NCI-H82 treated with DMSO at 0.1 percent for 48 hours (cell line): ENCODE measurements at regions not wholly inside any gene's neighbourhood (a gene's known extent, or its start where the extent isn't known, plus 50 kb on each side); places are given as distances from the start of the nearest gene placed in this dataset.
"Not testable (repeated sequence)": the region's sequence is repeated elsewhere in the genome, so short reads cannot be mapped to it uniquely, and the experiment has no call there.

ENCODE experiments used
- DNase-seq: peaks from one replicate; lab custom pipeline; 2025; ENCODE audit not compliant: unreplicated experiment; lab: John Stamatoyannopoulos, UW

GRCh38 chr5:106393276-106393675 is 1277.5 kb downstream of the EFNA5 start:
- no peak for DNase-seq

DNA sequence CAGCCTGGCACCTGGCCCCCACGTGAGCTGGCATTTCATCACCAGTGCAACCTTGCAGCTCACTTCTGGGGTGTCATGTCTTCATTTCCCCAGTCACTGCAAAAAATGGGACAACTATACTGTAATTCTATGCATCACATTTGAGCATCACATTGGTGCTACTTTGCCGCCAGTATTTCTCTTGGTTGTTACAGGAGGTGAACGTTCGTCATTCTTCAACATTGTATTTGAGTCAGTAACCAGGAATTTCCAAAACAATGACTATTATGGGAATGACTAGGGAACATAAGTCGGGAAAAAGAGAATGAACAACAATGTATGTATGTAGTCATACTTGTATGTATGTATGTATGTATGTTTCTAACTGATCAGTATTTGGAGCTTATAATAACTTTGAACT is 1278.0 kb downstream of the EFNA5 start:
- no peak for DNase-seq

- DNase-seq = not testable (repeated sequence)
Measured at GRCh38 chr5:106387767-106388166, 1283.0 kb downstream of the EFNA5 start.

- DNase-seq = no peak
Measured at GRCh38 chr5:106386287-106386686, 1284.5 kb downstream of the EFNA5 start.

DNA sequence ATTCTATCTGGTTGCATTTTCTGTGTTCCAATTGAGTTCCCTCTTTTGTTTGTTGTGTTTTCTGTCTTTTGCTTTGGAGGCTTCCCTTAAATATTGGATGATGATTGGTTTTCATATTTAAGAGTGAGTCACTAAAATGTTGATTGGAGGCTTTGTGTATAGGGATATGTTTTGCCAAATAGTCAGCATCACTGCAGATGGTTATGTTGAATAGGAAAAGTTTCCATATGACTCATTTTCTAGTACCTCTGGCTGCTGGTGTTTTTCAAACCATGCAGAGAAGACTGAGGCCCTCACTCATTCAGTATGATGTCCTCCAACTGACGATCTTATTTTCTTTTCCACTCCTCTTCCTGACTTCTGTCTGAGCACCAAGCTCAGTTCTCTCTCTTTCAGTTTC is 1290.0 kb downstream of the EFNA5 start:
- DNase-seq = no peak

DNA sequence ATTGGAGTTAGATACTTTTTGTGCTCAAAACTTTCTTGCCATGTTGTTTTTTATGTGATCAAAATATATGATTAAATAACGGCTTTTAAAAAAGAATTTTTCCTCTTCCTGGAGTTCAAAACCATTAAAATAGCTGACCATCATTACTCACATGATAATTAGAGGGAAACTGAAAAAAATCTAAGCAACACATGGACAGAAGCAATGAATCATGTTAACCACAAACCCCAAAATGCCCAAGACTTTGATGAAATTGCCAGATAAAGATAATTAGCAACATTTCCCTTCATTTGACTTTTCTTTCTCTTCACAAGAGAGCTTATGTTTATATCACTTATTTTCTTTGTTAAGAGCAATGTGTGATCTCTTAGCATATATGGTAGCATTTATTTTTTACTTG is 1294.2 kb downstream of the EFNA5 start:
- DNase-seq = no peak

- DNase-seq = no peak
Measured at GRCh38 chr5:106374956-106375355, 1295.8 kb downstream of the EFNA5 start.

GRCh38 chr5:106368021-106368420 is 1302.7 kb downstream of the EFNA5 start:
- no peak for DNase-seq

- no peak for DNase-seq
Measured at GRCh38 chr5:106367281-106367680, 1303.5 kb downstream of the EFNA5 start.

DNA sequence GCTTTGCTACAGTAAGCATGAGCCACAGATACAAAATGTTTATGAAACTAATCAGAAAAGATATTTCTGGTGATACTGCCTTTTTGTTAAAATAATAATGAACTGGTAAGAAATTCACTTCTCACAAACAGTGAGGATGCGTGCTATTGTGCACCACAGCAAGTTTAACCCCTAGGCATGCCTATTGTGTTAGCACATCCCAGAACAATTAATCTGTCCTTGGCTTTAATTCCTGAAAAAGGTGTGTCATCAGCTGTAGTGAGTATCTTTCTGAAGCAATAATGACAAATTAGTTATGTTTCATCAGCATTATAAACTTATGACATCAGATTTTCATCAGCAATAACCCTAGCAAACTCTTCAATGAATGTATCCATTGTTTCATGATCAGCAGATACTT is 1307.2 kb downstream of the EFNA5 start:
- no peak for DNase-seq

DNA sequence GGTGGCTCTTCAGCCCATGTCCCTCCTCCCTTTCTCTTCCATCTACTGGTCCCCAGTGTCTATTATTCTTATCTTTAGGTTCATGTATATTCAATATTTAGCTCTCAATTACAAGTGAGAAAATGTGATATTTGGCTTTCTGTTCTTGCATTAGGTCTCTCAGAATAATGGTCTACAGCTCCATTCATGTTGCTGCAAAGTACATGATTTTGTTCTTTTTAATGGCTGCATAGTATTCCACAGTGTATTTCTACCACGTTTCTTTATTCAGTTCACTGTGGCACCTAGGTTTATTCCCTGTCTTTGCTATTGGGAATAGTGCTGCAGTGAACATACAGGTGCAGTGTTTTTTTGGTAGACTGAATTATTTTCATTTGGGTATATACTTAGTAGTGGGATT is 1308.8 kb downstream of the EFNA5 start:
- no peak for DNase-seq

DNA sequence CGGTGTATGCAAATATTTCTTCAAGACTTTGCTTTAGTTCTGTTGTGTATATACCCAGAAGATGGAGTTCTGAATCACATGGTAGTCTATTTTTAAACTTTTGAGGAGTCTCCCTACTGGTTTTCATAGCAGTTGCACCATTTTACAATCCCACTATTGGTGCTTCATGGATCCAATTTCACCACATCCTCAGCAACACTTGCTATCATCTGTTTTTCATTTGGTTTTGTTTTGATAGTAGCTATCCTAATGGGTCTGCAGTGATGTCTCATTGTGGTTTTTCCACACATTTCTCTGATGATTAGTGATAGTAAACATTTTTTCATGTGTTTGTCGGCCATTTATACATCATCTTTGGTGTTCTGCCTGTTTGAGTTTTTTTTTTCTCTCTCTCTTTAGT is 1339.3 kb downstream of the EFNA5 start:
- DNase-seq = no peak

DNA sequence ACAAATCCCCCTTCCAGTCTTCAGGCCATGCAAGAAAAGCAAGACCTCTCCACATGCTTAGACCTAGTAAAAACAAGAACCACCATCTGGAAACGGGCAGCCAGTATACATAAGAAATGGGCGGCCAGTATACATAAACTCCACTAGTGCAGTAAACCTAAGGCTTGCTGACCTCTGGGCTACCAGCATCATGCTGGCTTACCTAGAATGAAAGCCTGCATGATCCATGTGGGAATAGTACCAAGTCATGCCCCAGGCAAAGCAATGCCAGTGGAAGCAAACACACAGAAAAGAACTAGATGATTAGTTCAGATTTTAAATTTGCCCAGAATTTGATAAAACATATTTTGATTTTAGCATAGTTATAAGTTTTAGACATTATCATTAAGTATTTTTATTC is 1346.4 kb downstream of the EFNA5 start:
- no peak for DNase-seq

DNA sequence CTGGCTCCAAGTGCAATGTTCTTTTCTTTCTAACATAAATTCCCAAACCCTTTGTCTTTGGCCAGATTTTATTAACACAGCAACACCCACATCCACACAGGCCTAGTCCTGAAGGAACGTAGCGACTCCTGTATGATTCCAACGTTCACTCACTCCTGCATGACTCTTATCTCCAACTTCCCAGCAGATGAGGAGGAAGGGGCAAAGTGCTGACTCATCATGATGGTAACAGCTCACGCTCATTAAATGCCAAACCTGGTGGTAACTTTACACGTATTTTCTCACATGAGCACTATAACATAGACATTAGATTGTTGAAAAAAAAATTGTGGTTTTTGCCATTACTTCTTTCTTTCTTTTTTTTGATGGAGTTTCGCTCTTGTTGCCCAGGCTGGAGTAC is 1349.5 kb downstream of the EFNA5 start:
- DNase-seq = no peak

GRCh38 chr5:106314221-106314824 is 1356.4 kb downstream of the EFNA5 start:
- DNase-seq = no peak

GRCh38 chr5:106312360-106312759 is 1358.4 kb downstream of the EFNA5 start:
- DNase-seq = no peak

GRCh38 chr5:106311230-106311915 is 1359.4 kb downstream of the EFNA5 start:
- DNase-seq = no peak

GRCh38 chr5:106307265-106307664 is 1363.5 kb downstream of the EFNA5 start:
- DNase-seq = no peak

- DNase-seq = no peak
Measured at GRCh38 chr5:106306313-106307028, 1364.3 kb downstream of the EFNA5 start.

DNA sequence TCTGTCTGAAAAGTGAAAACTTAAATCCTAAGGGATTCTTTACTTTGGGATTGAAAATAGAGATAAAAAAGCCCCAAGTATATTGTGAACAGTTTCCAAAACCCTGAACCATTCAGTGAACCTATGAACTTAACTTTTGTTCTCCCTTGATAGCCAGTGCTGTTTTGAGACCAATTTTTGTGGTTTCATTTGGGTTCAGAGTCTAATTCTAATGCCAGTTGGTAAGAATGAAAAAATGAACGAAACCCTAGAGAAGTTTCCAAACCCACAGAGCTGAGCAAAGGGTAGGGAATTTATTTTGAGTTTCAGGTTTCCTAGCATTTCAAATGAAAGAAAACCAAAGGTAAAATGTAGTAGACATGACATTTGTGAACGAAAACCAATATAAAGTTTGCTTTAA is 1366.8 kb downstream of the EFNA5 start:
- DNase-seq = no peak

DNA sequence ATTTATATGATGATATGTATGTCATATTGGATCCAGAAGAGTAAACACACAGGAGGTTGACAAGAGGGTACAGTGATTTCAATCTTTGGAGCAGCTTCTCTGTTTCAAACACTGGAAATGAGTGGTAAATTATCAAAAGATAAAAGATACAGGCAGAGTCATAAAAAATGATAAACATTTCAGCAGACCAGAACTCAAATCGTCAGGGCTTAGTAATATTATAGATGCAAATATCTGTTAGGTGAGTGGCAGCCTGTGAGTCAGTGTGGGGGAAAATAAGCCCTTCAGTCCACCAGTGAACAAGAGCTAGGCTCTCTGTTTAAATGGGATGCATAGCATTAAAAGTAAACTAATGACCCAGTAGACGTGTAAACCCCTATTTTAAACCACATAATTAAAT is 1378.1 kb downstream of the EFNA5 start:
- DNase-seq = no peak

- DNase-seq = no peak
Measured at GRCh38 chr5:106290841-106291240, 1379.9 kb downstream of the EFNA5 start.
